Astrocyte (in vitro differentiated cells and primary cell): ENCODE measurements at regions not wholly inside any gene's neighbourhood (a gene's known extent, or its start where the extent isn't known, plus 50 kb on each side); places are given as distances from the start of the nearest gene placed in this dataset.

Source experiments
- EZH2 ChIP-seq: IDR thresholded peaks from 2 replicates; pipeline ENCODE4 v1.6.1; 2012; ENCODE audit warnings: mild to moderate bottlenecking, low read length, inconsistent platforms; ENCODE audit not compliant: insufficient read depth
- TF ChIP-seq, protein P1 (sequence below): IDR thresholded peaks from 2 replicates; pipeline ENCODE4 v1.5.1; 2011; ENCODE audit warnings: low read depth, mild to moderate bottlenecking, inconsistent platforms, low read length, moderate library complexity; ENCODE audit not compliant: insufficient read depth

DNA sequence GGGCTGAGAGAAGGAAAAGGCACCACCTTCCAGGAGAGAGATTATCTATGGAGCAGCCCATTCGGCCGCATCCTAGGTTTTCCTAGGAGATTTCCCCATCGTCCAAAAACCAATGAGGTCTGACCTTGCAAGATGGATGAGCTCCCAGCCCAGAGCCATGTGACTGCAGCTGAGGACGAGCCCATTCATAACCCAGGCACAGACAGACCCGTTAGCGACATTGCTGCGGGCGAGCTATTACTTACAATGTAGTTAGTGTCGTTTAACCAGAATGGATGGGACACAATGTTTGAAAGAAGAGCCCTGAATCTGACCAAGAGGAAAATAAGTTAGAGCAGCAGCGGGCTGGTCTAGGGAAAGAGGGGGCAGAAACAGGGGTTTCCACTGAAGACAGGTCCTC lies 395.9 kb upstream of the CADM1 start:
- TF ChIP-seq, protein P1, sequence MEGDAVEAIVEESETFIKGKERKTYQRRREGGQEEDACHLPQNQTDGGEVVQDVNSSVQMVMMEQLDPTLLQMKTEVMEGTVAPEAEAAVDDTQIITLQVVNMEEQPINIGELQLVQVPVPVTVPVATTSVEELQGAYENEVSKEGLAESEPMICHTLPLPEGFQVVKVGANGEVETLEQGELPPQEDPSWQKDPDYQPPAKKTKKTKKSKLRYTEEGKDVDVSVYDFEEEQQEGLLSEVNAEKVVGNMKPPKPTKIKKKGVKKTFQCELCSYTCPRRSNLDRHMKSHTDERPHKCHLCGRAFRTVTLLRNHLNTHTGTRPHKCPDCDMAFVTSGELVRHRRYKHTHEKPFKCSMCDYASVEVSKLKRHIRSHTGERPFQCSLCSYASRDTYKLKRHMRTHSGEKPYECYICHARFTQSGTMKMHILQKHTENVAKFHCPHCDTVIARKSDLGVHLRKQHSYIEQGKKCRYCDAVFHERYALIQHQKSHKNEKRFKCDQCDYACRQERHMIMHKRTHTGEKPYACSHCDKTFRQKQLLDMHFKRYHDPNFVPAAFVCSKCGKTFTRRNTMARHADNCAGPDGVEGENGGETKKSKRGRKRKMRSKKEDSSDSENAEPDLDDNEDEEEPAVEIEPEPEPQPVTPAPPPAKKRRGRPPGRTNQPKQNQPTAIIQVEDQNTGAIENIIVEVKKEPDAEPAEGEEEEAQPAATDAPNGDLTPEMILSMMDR: no peak
- no peak for TF ChIP-seq EZH2
